IgD-negative memory B cell (primary cell): ENCODE measurements at regions not wholly inside any gene's neighbourhood (a gene's known extent, or its start where the extent isn't known, plus 50 kb on each side); places are given as distances from the start of the nearest gene placed in this dataset.

ENCODE experiments used
- H3K27ac Mint-ChIP-seq, 3 donors: one replicate each; pipeline ENCODE4 v1.8.0; 2020 to 2022; ENCODE audit warnings: mild to moderate bottlenecking in 3 of 3, mixed read lengths in 3 of 3, moderate library complexity in 1 of 3
- H3K27me3 Mint-ChIP-seq: one replicate; pipeline ENCODE4 v1.8.0; 2021; ENCODE audit warnings: mixed read lengths
- H3K36me3 Mint-ChIP-seq: one replicate; pipeline ENCODE4 v1.8.0; 2020; ENCODE audit warnings: mild to moderate bottlenecking, mixed read lengths
- H3K4me1 Mint-ChIP-seq, 3 donors: one replicate each; pipeline ENCODE4 v1.8.0; 2020 to 2022; ENCODE audit warnings: mixed read lengths in 3 of 3, mild to moderate bottlenecking in 1 of 3
- H3K4me3 Mint-ChIP-seq, 4 donors: one replicate each; pipeline ENCODE4 v1.8.0; 2020 to 2022; ENCODE audit warnings: mild to moderate bottlenecking in 4 of 4, mixed read lengths in 4 of 4, moderate library complexity in 3 of 4
- H3K9me3 Mint-ChIP-seq, 3 donors: one replicate each; pipeline ENCODE4 v1.8.0; 2020 to 2021; ENCODE audit warnings: mixed read lengths in 3 of 3, mild to moderate bottlenecking in 1 of 3

GRCh38 chr16:59295993-59296736, 562.0 kb upstream of the GOT2 start:
- no peaks in the 10 kb centered on the region for H3K4me1 Mint-ChIP-seq
- no peaks in the 10 kb centered on the region for H3K27me3 Mint-ChIP-seq
- peaks cover 0 to 12% (median 8%) of the 10 kb centered on the region in 3 donors for H3K9me3 Mint-ChIP-seq
- no peak overlapping the region for H3K27ac Mint-ChIP-seq
- no peak overlapping the region for H3K4me3 Mint-ChIP-seq
- no peaks in the 10 kb centered on the region for H3K36me3 Mint-ChIP-seq

- Mint-ChIP-seq H3K27me3 (no peaks in the 10 kb centered on the region), H3K9me3 (peaks cover 0 to 12% (median 7%) of the 10 kb centered on the region in 3 donors), H3K27ac (no peak overlapping the region), H3K36me3 (no peaks in the 10 kb centered on the region), H3K4me3 (no peak overlapping the region), H3K4me1 (no peaks in the 10 kb centered on the region)
Observed at GRCh38 chr16:59295474-59295873, 561.4 kb upstream of the GOT2 start.

- no peaks in the 10 kb centered on the region for H3K27me3 Mint-ChIP-seq
- no peaks in the 10 kb centered on the region for H3K4me1 Mint-ChIP-seq
- H3K27ac Mint-ChIP-seq, result no peak overlapping the region
- H3K4me3 Mint-ChIP-seq, result no peak overlapping the region
- H3K9me3 Mint-ChIP-seq, result peaks cover 2 to 14% (median 6%) of the 10 kb centered on the region in 3 donors
- H3K36me3 Mint-ChIP-seq, result no peaks in the 10 kb centered on the region
Observed at GRCh38 chr16:59290718-59291117, 556.6 kb upstream of the GOT2 start.

- no peak overlapping the region for H3K4me3 Mint-ChIP-seq
- no peaks in the 10 kb centered on the region for H3K27me3 Mint-ChIP-seq
- H3K36me3 Mint-ChIP-seq, result no peaks in the 10 kb centered on the region
- H3K27ac Mint-ChIP-seq, result no peak overlapping the region
- peaks cover 2 to 23% (median 8%) of the 10 kb centered on the region in 3 donors for H3K9me3 Mint-ChIP-seq
- H3K4me1 Mint-ChIP-seq, result no peaks in the 10 kb centered on the region
Observed at GRCh38 chr16:59289151-59289550, 555.0 kb upstream of the GOT2 start.

- H3K4me1 Mint-ChIP-seq, result no peaks in the 10 kb centered on the region
- no peaks in the 10 kb centered on the region for H3K36me3 Mint-ChIP-seq
Observed at GRCh38 chr16:59274141-59274540, 540.0 kb upstream of the GOT2 start.

GRCh38 chr16:59263955-59264354, 529.8 kb upstream of the GOT2 start:
- H3K27ac Mint-ChIP-seq, result no peak overlapping the region
- H3K36me3 Mint-ChIP-seq, result no peaks in the 10 kb centered on the region
- no peaks in the 10 kb centered on the region for H3K4me1 Mint-ChIP-seq
- H3K27me3 Mint-ChIP-seq, result no peaks in the 10 kb centered on the region
- no peak overlapping the region for H3K4me3 Mint-ChIP-seq
- peaks cover 0 to 4% (median 3%) of the 10 kb centered on the region in 3 donors for H3K9me3 Mint-ChIP-seq

More at GRCh38 chr16:59274141-59274540, 540.0 kb upstream of the GOT2 start:
- no peak overlapping the region for H3K27ac Mint-ChIP-seq
- peaks cover 0 to 12% (median 0%) of the 10 kb centered on the region in 3 donors for H3K9me3 Mint-ChIP-seq
- no peak overlapping the region for H3K4me3 Mint-ChIP-seq
- no peaks in the 10 kb centered on the region for H3K27me3 Mint-ChIP-seq

- Mint-ChIP-seq H3K9me3 (peaks cover 0 to 5% (median 4%) of the 10 kb centered on the region in 3 donors), H3K27me3 (no peaks in the 10 kb centered on the region), H3K4me3 (no peak overlapping the region), H3K36me3 (no peaks in the 10 kb centered on the region), H3K27ac (no peak overlapping the region), H3K4me1 (no peaks in the 10 kb centered on the region)
Observed at GRCh38 chr16:59260892-59261291, 526.8 kb upstream of the GOT2 start.

GRCh38 chr16:59259950-59260319, 525.8 kb upstream of the GOT2 start:
- Mint-ChIP-seq H3K4me1 (no peaks in the 10 kb centered on the region), H3K9me3 (peaks cover 2 to 5% (median 4%) of the 10 kb centered on the region in 3 donors), H3K4me3 (no peak overlapping the region), H3K27ac (no peak overlapping the region), H3K27me3 (no peaks in the 10 kb centered on the region), H3K36me3 (no peaks in the 10 kb centered on the region)

- Mint-ChIP-seq H3K9me3 (peaks cover 4 to 8% (median 5%) of the 10 kb centered on the region in 3 donors), H3K36me3 (no peaks in the 10 kb centered on the region), H3K4me3 (peak overlapping the region in 1 of 4 donors; percentile 61), H3K4me1 (no peaks in the 10 kb centered on the region), H3K27me3 (no peaks in the 10 kb centered on the region), H3K27ac (no peak overlapping the region)
Observed at GRCh38 chr16:59259074-59259949, 525.2 kb upstream of the GOT2 start.

GRCh38 chr16:59252317-59252716, 518.2 kb upstream of the GOT2 start:
- H3K4me3 Mint-ChIP-seq, result no peak overlapping the region
- no peaks in the 10 kb centered on the region for H3K27me3 Mint-ChIP-seq
- peaks cover 2% of the 10 kb centered on the region for H3K36me3 Mint-ChIP-seq
- no peaks in the 10 kb centered on the region for H3K4me1 Mint-ChIP-seq
- no peak overlapping the region for H3K27ac Mint-ChIP-seq
- peaks cover 0 to 12% (median 0%) of the 10 kb centered on the region in 3 donors for H3K9me3 Mint-ChIP-seq

- H3K4me1 Mint-ChIP-seq, result no peaks in the 10 kb centered on the region
- no peaks in the 10 kb centered on the region for H3K27me3 Mint-ChIP-seq
- no peak overlapping the region for H3K4me3 Mint-ChIP-seq
- H3K27ac Mint-ChIP-seq, result no peak overlapping the region
- H3K9me3 Mint-ChIP-seq, result peaks cover 0 to 3% (median 1%) of the 10 kb centered on the region in 3 donors
- H3K36me3 Mint-ChIP-seq, result peaks cover 2% of the 10 kb centered on the region
Observed at GRCh38 chr16:59249011-59249410, 514.9 kb upstream of the GOT2 start.

- H3K9me3 Mint-ChIP-seq, result peaks cover 0 to 16% (median 7%) of the 10 kb centered on the region in 3 donors
- no peaks in the 10 kb centered on the region for H3K36me3 Mint-ChIP-seq
- no peaks in the 10 kb centered on the region for H3K4me1 Mint-ChIP-seq
- H3K27me3 Mint-ChIP-seq, result peaks cover 2% of the 10 kb centered on the region
- no peak overlapping the region for H3K4me3 Mint-ChIP-seq
- no peak overlapping the region for H3K27ac Mint-ChIP-seq
Observed at GRCh38 chr16:59242556-59242955, 508.4 kb upstream of the GOT2 start.

- H3K9me3 Mint-ChIP-seq, result peaks cover 0 to 14% (median 5%) of the 10 kb centered on the region in 3 donors
- H3K36me3 Mint-ChIP-seq, result peaks cover 2% of the 10 kb centered on the region
Observed at GRCh38 chr16:59238246-59238645, 504.1 kb upstream of the GOT2 start.

GRCh38 chr16:59236804-59237458, 502.8 kb upstream of the GOT2 start:
- Mint-ChIP-seq H3K27ac (no peak overlapping the region), H3K9me3 (peaks cover 0 to 17% (median 3%) of the 10 kb centered on the region in 3 donors), H3K4me1 (no peaks in the 10 kb centered on the region), H3K36me3 (peaks cover 2% of the 10 kb centered on the region), H3K4me3 (no peak overlapping the region), H3K27me3 (peaks cover 2% of the 10 kb centered on the region)

More at GRCh38 chr16:59238246-59238645, 504.1 kb upstream of the GOT2 start:
- H3K27ac Mint-ChIP-seq, result no peak overlapping the region
- H3K4me1 Mint-ChIP-seq, result no peaks in the 10 kb centered on the region
- H3K4me3 Mint-ChIP-seq, result no peak overlapping the region
- H3K27me3 Mint-ChIP-seq, result peaks cover 2% of the 10 kb centered on the region

- Mint-ChIP-seq H3K9me3 (peaks cover 0 to 4% (median 3%) of the 10 kb centered on the region in 3 donors), H3K36me3 (no peaks in the 10 kb centered on the region), H3K4me3 (no peak overlapping the region), H3K4me1 (no peaks in the 10 kb centered on the region), H3K27me3 (no peaks in the 10 kb centered on the region), H3K27ac (no peak overlapping the region)
Observed at GRCh38 chr16:59224401-59224800, 490.3 kb upstream of the GOT2 start.
